ENCODE measurements at regions not wholly inside any gene's neighbourhood (a gene's known extent, or its start where the extent isn't known, plus 50 kb on each side); places are given as distances from the start of the nearest gene placed in this dataset.

- TF ChIP-seq HMGXB3 (CRISPR knock-in tag; IDR thresholded peaks at IDR 0.05; ENCODE audit: borderline replicate concordance) (no peak), ZFP36 (IDR thresholded peaks at IDR 0.05; ENCODE audit: borderline replicate concordance, low read depth, low read length, partially characterized antibody) (no peak), TGIF2 (CRISPR knock-in tag; IDR thresholded peaks at IDR 0.05) (no peak), HNF1A (IDR thresholded peaks at IDR 0.05; ENCODE audit: low read depth) (no peak), HNF1A (CRISPR knock-in tag; IDR thresholded peaks at IDR 0.05; ENCODE audit: borderline replicate concordance) (no peak), ZNF891 (CRISPR knock-in tag; IDR thresholded peaks at IDR 0.05) (no peak)
Measured at GRCh38 chr1:243996223-243996622, 54.9 kb upstream of the ZBTB18 start (continued).

All from HepG2 (cell line).